UCSD-AML1 (cell line): ENCODE measurements at regions not wholly inside any gene's neighbourhood (a gene's known extent, or its start where the extent isn't known, plus 50 kb on each side); places are given as distances from the start of the nearest gene placed in this dataset.

Experiments used
- DNase-seq: peaks from one replicate; lab custom pipeline; 2025; ENCODE audit not compliant: unreplicated experiment; lab: John Stamatoyannopoulos, UW

DNA sequence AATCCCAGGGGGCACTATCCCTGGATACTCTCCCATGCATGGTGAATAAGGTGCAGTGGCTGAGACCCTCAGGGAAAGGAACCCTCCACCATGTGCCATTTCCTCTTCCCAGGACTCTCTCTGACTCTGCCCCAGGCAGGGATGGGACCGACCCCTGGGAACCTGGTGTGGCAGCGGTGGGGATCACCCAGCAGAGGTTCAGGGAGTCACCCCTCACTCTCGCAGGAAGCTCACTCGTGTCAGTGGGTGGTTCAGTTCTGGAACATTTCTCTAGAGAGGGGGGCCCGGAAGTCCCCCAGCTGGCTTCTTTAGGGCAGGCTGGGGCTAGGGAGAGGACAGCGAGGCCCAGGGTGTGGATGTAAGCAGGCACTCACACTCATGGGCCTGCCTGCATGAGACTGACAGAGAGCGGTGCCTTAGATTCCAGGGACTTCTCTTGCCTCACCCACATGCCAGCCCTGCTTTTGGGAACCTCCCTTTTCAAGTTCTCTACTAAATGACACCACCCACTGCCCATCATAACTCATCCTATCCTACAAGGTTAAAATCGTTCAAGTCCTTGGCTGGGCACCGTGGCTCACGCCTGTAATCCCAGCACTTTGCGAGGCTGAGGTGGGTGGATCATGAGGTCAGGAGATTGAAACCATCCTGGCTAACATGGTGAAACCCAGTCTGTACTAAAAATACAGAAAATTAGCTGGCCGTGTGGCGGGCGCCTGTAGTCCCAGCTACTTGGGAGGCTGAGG, 109.7 kb upstream of the SDK2 start:
- no peak for DNase-seq

DNA sequence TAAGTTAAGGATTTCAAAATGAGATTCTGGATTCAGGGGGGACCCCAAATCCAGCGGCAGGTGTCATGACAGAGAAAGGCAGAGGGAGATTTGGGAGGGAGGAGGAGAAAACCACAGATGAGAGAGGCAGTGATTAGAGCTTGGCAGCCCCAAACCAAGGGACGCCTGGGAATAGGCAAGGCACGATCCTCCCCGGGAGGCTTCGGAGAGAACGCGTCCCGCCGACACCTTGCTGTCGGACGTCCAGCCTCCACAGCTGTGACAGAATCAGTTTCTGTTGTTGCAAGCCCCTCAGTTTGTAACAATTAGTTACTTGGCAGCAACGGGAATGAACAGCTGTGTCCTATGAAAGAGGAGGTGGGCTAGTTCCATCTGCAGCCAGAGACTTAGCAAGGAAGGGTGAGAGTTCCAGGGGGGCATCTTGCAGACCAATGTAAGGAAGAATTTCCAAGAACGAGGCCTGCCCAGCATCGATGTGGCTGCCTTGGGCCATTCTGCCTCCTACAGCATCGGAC, 110.7 kb upstream of the SDK2 start:
- DNase-seq, result no peak

DNA sequence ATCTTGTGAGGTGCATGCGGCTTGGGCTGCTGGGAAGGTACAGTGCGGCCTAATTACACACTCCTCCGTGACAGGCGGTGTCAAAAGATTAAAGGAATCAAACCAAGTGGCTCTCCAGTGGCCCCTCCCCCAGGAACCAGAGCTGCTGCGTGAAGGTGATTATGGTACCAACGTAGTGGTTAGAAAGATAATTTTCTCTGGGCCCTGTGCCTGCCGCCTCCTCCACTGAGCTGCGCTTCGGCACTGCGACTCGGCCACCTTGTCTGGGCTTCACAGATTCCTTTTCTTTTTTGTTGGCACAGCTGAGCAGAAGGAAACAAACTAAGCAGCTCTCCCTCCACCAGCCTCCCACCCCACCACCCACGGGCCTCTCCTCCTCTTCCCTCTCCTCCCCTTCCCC, 113.2 kb upstream of the SDK2 start:
- DNase-seq, result no peak

DNA sequence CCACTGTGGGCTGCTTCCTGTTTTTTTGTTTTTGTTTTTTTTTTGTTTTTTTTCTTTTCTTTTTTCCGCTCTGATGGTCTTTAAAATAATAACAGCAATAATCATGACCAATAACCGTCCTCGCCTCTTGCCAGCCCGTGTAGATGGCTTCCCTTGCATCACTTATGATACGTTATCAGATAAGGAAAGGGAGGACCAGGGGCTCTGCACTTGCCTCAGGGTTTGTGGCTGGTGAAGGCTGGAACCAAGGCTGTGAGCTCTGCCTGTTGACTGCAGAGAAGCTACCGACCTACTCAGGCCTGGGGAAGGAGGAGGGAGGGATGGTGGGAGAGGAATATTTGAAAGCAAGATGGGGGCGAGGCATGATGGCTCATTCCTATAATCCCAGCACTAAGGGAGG, 114.0 kb upstream of the SDK2 start:
- DNase-seq, result no peak

DNA sequence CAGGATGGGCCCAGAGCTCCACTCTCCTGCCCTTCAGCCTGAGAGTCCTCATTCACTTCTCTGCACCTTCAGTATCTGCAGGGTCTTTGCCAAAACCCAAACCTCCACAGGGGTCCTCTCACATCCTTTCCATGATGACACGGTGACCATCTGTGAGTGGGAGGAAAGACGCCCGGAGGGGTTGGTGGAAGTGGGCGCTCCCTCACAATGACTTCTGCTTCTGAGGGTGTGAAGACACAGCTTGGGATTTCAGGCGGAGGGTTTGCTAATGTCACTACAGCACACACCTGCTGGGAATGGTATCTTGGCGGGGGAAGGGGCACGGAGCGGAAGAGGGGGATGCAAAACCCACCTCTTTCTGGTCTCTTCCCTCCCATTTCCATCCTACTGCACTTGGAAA, 115.1 kb upstream of the SDK2 start:
- DNase-seq, result no peak

DNA sequence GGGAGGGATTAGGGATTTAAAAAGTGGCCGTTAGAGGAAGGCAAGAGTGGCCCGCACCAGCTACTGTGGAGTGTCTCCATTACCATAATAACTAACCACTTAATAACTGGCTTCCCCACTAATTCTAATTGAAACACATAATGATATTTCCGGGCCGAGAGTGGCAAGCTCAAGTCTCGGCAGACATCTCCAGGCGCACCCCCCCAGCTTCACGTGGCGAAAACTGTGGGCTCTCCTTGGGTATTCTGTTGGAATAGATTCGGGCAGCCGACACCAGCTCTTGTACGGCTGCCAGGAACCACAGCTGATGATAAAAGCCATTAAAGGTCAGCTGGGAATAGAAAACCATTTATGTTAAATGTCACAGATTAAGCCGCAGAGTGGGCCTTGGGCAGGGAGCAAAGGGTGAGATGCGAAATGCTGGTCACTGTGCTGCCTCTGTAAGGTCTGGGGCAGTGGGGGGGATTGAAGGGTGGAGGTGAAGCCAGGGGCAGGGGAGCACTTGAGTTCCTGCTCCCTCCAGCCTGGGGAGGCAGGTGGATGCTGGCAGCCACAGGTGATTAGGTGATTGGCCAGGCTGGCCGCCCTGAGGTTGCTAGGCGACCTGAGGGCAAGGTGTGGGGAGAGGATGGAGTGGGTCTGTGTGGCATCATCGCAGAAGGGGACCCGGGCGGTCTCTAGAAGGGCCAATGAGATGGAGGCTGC, 115.6 kb upstream of the SDK2 start:
- DNase-seq, result no peak

DNA sequence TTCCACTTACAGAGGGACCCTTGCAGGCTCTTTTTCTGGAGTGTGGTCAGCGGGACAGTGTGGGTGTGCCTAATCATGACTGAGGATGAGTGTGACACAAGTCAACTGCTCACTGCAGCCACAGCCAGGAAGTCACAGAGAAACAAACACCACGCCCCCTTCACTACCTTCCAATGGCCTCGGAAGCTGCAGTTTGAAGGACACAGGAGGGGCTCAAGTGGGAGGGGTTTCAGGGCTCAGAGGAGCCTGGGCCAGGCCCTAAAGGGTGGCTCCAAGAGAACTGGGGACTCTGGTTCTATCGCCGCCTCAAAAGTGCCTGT, 116.2 kb upstream of the SDK2 start:
- DNase-seq, result no peak

DNA sequence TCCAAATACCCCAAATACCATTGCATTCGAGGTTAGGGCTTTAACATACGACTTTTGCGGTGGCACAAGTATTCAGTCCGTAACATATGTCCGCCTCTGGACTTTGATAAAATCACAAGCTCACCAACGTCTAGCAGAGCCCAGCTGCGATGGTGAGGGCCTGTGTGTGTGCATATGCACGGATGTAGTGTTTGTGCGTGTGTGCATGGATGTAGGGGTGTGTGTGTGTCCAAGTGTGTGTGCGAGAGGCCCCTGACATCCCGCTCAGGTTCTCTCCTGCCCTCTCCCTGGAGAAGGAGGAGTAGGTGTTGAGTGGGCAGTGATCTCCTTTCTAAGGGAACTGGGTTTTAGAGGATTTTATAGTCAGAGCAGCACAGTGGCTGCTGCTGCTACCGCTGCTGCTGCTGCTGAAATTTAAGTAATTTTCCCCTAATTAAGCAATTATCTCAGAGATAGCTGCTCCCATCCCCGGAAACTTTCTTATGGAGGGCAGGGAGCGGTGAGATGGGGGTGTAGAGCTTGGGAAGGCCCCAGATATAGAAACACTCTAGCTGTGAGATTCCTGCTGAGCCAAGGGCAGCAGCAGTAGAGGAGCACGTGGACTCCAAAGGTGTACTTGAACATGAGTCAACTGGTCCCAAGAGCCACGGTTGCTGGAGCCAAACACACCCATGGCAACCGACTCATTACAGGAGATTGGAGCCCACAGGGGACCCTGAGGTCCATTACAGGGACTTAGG, 121.7 kb upstream of the SDK2 start:
- DNase-seq, result no peak

DNA sequence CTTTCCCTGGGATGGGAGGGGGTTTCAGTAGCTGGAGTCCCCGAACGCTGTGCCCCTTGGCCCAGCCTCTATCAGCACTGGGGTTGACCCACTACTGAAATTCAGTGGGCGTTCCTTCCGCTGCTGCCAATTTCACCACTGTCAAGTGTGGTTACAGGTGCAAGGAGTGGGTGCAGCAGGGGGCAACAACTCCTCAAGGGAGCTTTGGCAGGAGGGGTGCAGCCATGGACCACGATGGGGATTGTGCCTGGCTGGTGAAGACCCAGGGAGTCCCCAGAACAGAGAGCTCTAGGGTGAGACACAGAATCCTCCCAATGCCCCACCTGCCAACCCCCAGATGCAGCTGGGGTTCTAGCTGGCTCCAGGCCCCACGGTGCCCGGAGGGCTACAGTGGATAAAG, 123.5 kb upstream of the SDK2 start:
- no peak for DNase-seq

DNA sequence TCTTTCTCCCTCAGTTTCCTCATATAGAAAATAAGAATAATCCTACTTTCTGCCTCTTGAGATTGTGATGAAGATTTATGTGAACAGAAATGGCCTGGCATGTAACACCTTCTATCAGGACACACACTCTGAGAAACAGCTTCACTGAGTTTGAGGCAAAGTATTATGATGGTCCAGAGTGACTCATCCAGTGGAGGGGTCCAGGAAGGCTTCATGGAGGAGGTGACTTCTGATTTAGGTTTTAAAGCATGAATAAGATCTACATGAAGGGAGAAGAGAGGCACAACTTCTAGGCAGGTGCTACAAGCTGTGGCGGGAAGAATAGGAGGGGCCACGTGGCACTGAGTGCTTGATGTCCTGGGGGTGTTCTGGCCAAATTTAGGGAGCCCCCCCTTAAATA, 124.4 kb upstream of the SDK2 start:
- DNase-seq, result no peak

DNA sequence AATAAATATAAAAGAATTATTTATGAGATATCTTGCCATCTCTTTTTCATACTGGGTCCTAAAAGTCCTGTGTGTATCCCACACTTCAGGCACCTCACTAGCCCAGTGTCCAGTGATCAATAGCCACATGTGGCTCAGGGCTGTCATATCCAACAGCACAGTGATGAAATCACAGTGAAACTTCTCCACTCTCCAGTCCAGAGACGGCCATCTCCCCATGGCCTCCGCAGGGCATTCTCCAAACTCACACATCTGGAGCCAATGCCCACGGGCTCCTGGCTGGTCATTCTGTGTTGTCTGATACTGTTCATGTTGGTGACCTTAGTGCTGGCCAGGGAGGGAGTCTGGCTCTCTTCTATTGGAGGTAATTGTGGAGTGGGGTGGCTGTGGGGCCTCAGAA, 125.2 kb upstream of the SDK2 start:
- DNase-seq, result no peak

DNA sequence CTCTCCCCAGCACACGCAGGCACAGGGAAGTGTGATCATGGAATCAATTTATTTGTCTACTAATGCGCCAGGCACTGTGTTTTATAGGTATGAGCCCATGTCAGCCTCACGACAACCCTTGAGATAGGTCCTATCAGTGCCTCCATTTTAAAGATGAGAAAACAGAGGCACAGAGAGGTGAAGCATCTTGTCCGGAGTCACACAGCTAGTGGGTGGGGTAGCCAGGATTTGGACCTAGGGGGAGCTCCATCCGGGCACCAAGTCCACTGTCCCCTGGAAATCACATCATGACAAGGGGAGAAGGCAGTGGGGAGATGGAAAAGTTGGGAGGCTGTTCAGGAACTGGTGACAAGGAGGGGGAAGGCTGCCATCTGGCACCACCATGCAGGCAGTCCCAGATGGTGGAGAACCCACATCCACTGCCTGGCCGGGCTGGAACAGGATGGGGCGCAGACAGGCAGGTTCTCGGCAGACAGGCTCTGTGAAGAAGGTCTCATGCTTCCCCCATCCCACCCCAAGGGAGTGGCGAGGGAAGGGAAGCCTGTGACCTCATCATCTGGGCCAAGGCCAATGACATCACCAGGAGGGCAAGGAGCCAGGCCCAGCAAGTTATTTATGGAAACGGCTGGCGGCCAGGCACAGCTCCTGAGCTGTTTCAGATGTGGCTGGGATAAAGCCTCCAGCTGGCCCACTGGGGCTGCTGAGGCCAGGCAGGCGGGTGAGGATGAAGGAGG, 126.0 kb upstream of the SDK2 start:
- DNase-seq, result no peak

DNA sequence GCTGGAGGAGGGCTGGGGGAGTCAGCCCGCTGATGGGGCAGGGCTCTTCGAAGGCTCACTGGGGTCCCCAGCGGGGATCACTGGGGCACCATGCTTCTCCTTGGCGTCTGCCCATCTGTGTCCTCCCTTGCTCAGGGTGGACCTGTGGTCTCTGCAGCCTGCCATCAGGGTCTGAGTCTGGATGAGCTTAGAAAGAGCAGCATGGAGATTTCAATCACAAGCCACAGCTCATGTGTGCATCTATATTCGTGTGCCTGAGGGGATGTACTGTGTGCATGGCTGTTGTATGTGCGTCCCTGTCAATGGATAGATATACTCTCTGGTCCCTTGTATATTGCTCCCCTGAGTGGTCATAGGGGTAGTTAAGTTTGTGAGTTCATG, 126.6 kb upstream of the SDK2 start:
- DNase-seq, result no peak

DNA sequence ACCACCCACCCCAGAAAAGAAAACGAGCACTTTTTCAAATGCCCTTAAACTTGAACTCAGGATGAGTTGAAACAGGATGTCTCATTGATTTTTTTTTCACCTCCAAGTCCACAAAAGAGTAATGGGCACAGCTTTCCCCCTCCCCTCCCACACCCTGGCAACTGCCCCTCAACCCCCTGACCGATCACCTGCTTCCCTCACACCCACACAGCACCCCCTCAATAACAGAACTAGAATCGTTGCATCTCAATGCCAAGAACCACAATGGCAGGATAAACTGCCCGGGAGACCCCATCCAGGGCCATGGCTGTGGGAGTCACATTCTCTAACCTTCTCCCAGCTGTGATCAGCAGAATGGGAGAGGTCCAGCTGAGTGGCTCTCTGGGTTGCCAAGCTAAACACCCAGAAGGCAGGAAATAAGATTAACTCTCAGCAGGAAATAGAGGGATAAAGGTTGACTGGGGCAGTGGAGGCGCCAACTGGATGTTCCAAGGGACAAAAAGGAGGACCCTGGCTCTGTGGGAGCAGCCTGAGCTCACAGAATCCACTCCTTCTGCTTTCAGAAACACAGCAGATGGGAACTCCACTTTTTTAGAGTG, 128.0 kb upstream of the SDK2 start:
- DNase-seq, result no peak

DNA sequence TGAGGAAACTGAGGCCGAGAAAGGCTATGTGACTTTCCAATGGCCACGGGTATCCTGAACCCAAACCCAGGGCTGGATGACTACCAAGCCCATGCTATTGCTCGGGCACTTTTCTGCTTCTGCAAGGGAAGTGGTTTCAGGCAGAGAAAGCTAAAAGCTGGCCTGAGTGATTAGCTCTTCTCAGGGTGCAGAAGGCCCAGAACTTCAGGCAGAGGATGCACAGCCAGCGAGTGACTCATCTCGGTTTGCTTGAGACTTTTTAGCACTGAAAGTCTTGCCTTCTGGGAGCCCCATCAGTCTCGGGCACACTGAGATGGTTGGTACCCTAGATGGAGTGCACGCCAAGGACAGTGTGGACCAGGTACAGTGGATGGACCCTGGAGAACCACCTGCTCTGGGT, 129.5 kb upstream of the SDK2 start:
- DNase-seq, result no peak

DNA sequence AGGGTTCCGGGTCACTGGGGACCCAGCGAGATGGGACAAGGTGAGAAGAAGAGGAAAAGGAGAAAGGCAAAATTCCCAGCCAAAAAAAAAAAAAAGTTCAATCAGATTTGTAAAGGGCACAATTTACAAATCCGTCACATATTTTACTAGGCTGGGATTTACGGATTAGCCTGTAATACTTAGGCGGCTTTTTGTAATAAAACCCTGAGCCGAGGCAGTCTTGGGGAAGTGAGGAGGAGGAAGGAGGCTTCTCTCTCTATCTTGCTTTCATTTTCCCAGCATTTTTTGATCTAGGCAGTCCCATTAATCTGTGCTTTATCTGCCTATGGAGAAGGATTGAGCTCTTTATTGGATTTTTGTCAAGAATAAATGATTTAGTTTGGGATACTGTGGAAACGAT, 130.6 kb upstream of the SDK2 start:
- DNase-seq, result no peak

DNA sequence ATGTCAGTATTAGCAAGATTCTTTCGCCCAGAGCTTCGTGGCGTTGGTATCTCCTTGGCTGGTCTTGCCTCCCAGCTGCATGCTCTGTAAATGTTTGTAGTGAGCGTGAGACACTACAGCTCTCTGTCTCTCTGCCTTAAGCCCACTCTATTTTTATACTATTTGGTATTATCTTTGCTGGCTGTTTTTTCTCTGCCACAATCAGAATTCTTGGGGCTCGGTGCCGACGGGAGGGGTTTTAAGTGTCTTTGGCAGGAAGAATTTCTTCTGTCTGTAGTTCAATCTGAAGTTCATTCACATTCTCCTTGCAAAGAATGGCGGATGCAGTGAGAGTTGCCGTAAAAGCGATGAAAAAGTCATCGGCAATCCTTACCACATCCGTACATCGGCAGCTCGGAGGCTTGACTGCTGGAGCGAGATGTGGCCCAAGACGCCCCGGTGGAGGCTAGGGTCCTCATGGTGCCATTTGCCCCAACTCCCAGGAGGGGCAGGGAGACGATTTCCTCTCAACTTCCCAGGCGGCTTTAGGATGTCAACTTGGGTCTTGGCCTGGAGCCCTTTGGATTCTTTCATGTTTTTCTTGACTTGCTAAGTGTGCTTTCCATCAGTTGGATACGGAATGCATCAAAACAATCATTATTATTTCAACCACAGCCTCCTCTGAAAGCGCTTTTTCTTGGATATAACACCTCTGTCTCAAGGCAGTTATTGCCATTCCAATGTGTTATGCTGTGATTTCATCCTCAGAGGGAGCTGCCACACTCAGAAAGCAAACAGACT, 132.3 kb upstream of the SDK2 start:
- no peak for DNase-seq

DNA sequence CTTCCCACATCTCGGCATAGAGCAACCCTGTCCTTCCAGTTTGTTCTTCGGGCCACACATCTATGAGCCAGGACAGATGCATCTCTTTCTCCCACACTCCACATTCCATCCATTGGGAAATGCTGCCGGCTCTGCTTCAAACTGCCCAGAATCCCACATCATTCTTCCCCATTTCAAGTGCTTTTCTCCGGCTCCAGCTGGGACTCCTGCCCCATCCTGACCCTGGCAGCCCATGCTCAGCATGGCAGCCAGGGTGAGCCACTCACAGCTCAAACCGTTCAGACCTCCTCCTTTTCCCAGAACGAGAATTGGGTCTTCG, 132.8 kb upstream of the SDK2 start:
- no peak for DNase-seq

DNA sequence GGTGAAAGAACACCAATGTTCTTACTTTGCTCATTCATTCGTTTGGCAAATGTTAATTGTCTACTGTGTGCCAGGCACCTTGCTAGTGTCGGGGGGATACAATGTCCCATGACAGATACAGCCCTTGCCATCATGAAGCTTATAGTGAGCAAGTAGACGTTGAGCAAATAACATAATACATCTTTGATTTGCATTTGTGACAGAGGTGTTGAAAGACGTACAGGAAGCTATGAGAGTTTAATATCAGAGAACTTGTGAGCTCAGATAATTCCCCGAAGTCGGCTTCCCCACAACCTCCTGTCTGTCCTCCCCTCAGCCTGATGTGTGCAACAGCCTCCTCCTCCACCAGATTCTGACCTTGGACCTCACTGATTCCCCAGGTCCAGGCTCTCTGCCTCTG, 138.0 kb upstream of the SDK2 start:
- no peak for DNase-seq

DNA sequence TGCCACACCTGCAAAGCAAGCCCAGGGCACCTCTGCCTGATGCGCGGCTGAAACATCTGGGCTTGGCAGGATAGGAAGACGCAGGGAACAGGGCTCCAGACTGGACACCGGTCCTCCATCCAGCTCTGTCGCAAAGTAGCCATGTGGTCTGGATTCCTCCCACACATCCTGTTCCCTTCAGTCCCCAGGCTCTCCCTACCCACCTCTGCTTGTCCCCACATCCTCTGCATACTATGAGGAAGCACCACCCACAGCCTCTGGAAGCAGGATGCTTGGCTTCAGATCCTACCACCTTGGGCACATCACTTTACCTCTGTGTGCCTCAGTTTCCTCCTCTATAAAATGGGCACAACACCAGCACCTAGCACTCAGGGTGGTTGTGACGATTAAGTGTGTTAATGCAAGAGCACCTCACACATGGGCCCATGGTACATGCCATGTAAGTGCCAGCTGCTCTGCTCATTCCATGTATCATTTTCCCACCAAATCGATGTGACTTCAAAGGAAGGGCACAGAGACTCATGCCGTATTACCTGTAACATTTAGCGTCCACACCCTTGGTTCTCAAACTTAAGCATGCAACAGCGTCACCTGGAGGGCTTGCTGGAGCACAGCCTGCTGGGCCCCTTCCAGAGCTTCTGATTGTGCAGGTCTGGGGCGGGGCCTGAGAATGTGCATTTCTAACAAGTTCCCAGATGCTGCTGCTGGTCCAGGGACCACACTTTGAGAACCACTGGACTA, 138.6 kb upstream of the SDK2 start:
- no peak for DNase-seq
